IMR-90 (cell line): ENCODE measurements at regions not wholly inside any gene's neighbourhood (a gene's known extent, or its start where the extent isn't known, plus 50 kb on each side); places are given as distances from the start of the nearest gene placed in this dataset.

Source experiments
- ATAC-seq: fragments of 200-7000 bp; cut with Tn5 transposase; 2 replicates; pipeline ENCODE4 v1.9.1; 2020; ENCODE audit warnings: low read depth, mild to moderate bottlenecking, moderate library complexity
- BruUV-seq: library from RNA; stranded (reverse); fragments of 400-500 nt; replicated peaks from 2 replicates; lab custom pipeline; 2021; lab: Mats Ljungman, UMichigan
- CTCF ChIA-PET: fragments of 300-600 bp; formaldehyde crosslinking; extraction: SDS; loops from one replicate; lab custom pipeline; 2021; ENCODE audit warnings: antibody characterized with exemption; lab: Yijun Ruan, JAX
- POLR2A ChIA-PET: fragments of 300-600 bp; sonication (Branson Sonifier 250); formaldehyde crosslinking; loops from one replicate; lab custom pipeline; 2022; ENCODE audit warnings: antibody characterized with exemption; ENCODE audit not compliant: unreplicated experiment; lab: Charles Lee
- DNase-seq: peaks from one replicate; pipeline ENCODE4 v3.0.0; 2013
- H2AFZ ChIP-seq: replicated peaks from 2 replicates; pipeline ENCODE3; 2013; ENCODE audit warnings: low read length, mild to moderate bottlenecking; ENCODE audit not compliant: poor library complexity
- H2AK5ac ChIP-seq: 2 replicates; pipeline ENCODE4 v1.6.1; 2013; ENCODE audit warnings: low read depth, low read length, inconsistent platforms
- H2AK9ac ChIP-seq: replicated peaks from 2 replicates; pipeline ENCODE3; 2013; ENCODE audit warnings: mild to moderate bottlenecking, low read depth, low read length, moderate library complexity; ENCODE audit not compliant: poor library complexity
- H2BK120ac ChIP-seq: 2 replicates; pipeline ENCODE4 v1.6.1; 2013; ENCODE audit warnings: low read depth, low read length, inconsistent platforms
- H2BK15ac ChIP-seq: 3 replicates; pipeline ENCODE4 v1.6.1; 2013; ENCODE audit warnings: low read depth, low read length, inconsistent platforms
- H2BK20ac ChIP-seq: 2 replicates; pipeline ENCODE4 v1.6.1; 2013; ENCODE audit warnings: low read depth, mild to moderate bottlenecking, inconsistent platforms, low read length, moderate library complexity
- H2BK5ac ChIP-seq: 2 replicates; pipeline ENCODE4 v1.6.1; 2013; ENCODE audit warnings: mild to moderate bottlenecking, low read depth, low read length, inconsistent platforms; ENCODE audit not compliant: poor library complexity, severe bottlenecking
- H3K14ac ChIP-seq: replicated peaks from 2 replicates; pipeline ENCODE4 v1.6.1; 2013; ENCODE audit warnings: low read depth, low read length, inconsistent platforms
- H3K18ac ChIP-seq: 2 replicates; pipeline ENCODE4 v1.6.1; 2013; ENCODE audit warnings: low read depth, low read length, control low read depth
- H3K23ac ChIP-seq: 2 replicates; pipeline ENCODE4 v1.6.1; 2013; ENCODE audit warnings: low read depth, low read length, inconsistent platforms
- H3K27ac ChIP-seq: 2 replicates; pipeline ENCODE4 v1.5.1; 2013; ENCODE audit warnings: mild to moderate bottlenecking, control low read depth, low read length; ENCODE audit not compliant: insufficient read depth
- H3K27me3 ChIP-seq: 2 replicates; pipeline ENCODE4 v1.6.1; 2013; ENCODE audit warnings: low read length; ENCODE audit not compliant: control insufficient read depth, insufficient read depth
- H3K36me3 ChIP-seq: 2 replicates; pipeline ENCODE4 v1.6.1; 2013; ENCODE audit warnings: low read length, mixed read lengths; ENCODE audit not compliant: control insufficient read depth, insufficient read depth
- H3K4ac ChIP-seq: 2 replicates; pipeline ENCODE4 v1.6.1; 2013; ENCODE audit warnings: low read depth, low read length, inconsistent platforms
- H3K4me1 ChIP-seq: 2 replicates; pipeline ENCODE4 v1.6.1; 2013; ENCODE audit warnings: low read length, mixed read lengths; ENCODE audit not compliant: control insufficient read depth, insufficient read depth
- H3K4me2 ChIP-seq: 2 replicates; pipeline ENCODE4 v1.6.1; 2013; ENCODE audit warnings: low read depth, mild to moderate bottlenecking, control low read depth, low read length, moderate library complexity
- H3K4me3 ChIP-seq: 2 replicates; pipeline ENCODE4 v1.5.1; 2013; ENCODE audit warnings: low read depth, mild to moderate bottlenecking, control low read depth, low read length, moderate library complexity; ENCODE audit not compliant: insufficient read depth
- H3K56ac ChIP-seq: 2 replicates; pipeline ENCODE4 v1.6.1; 2013; ENCODE audit warnings: low read length, inconsistent platforms; ENCODE audit not compliant: insufficient read depth; ENCODE audit errors: extremely low read depth
- H3K79me1 ChIP-seq, 2 experiments: 2 replicates each; pipeline ENCODE4 v1.6.1; 2013; ENCODE audit warnings: low read length in 2 of 2, inconsistent platforms in 1 of 2, low read depth in 1 of 2
- H3K9ac ChIP-seq: 2 replicates; pipeline ENCODE4 v1.6.1; 2013; ENCODE audit warnings: low read depth, low read length, control low read depth
- H3K9me1 ChIP-seq: 2 replicates; pipeline ENCODE4 v1.6.1; 2013; ENCODE audit warnings: low read length, inconsistent platforms; ENCODE audit not compliant: insufficient read depth
- H3K9me3 ChIP-seq: 2 replicates; pipeline ENCODE4 v1.6.1; 2013; ENCODE audit warnings: low read length; ENCODE audit not compliant: control insufficient read depth, insufficient read depth
- H4K20me1 ChIP-seq: 2 replicates; pipeline ENCODE4 v1.6.1; 2013; ENCODE audit warnings: low read length, inconsistent platforms; ENCODE audit not compliant: insufficient read depth
- H4K5ac ChIP-seq: 2 replicates; pipeline ENCODE4 v1.6.1; 2013; ENCODE audit warnings: mild to moderate bottlenecking, low read depth, low read length, control low read depth
- H4K8ac ChIP-seq, 2 experiments: 2 replicates each; pipeline ENCODE4 v1.6.1; 2013; ENCODE audit warnings: low read depth in 2 of 2, low read length in 2 of 2, control low read depth in 1 of 2, inconsistent platforms in 1 of 2
- H4K91ac ChIP-seq: 2 replicates; pipeline ENCODE4 v1.6.1; 2013; ENCODE audit warnings: low read depth, low read length, inconsistent platforms; ENCODE audit not compliant: insufficient read depth
- MAFK ChIP-seq: IDR thresholded peaks from 2 replicates; pipeline ENCODE4 v1.6.1; 2012; ENCODE audit warnings: low read depth, low read length, improper control_type of control experiment
- NFE2L2 ChIP-seq: fragments of 150-350 bp; IDR thresholded peaks from 2 replicates; pipeline ENCODE4 v1.6.1; 2016; ENCODE audit warnings: low read depth, mild to moderate bottlenecking, low read length
- RFX5 ChIP-seq: IDR thresholded peaks from 2 replicates; pipeline ENCODE4 v1.8.0; 2012; ENCODE audit warnings: low read depth, mild to moderate bottlenecking, low read length, moderate library complexity
- WGBS, 2 experiments: methylation state at CpG; one replicate each; pipeline versions ENCODE4 v1.1.5 to v1.1.7; 2013; ENCODE audit warnings: missing lambda C conversion rate in 2 of 2; ENCODE audit not compliant: insufficient read length in 1 of 2; ENCODE audit errors: extremely low coverage in 2 of 2; 5-methylcytosine and 5-hydroxymethylcytosine counted together
- dilution Hi-C: fragments of 300-500 bp; cut with HindIII; formaldehyde crosslinking; loops from one replicate; pipeline ENCODE4 v1.14.3; 2018; ENCODE audit warnings: low sequenced_read_pairs; ENCODE audit not compliant: unreplicated experiment
- in situ Hi-C: fragments of 300-500 bp; cut with MboI; formaldehyde crosslinking; loops from 3 replicates; pipeline ENCODE4 v1.14.3; 2019; ENCODE audit warnings: low sequenced_read_pairs, inconsistent platforms, mixed read lengths
- intact Hi-C: fragments of 100-400 bp; cut with micrococcal nuclease; formaldehyde crosslinking; loops from 2 replicates; pipeline ENCODE4 v1.10.0; 2022
- TF ChIP-seq, protein P1 (sequence below): fragments of 150-350 bp; IDR thresholded peaks from 2 replicates; pipeline ENCODE4 v1.6.1; 2017; ENCODE audit warnings: mild to moderate bottlenecking, antibody characterized with exemption, low read length, low read depth

DNA sequence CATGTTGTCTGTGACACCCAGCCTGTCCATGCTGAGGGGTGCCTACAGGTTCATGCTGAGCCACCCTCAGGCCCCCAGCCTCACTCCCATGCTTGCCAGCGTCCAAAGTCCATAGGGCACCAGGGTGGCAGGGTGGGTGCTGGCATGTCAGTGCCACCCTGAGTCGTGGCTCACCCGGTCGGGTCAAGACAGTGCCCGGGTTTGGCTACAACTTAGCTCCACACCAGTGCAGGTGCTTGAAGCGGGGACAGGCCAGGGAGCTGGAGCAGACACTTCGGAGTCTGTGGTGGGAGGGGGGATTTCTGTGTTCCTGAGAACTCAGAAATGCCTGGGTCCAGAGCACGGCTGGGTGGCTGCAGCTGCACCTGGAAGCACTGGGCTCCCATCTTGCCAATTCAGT, 579.2 kb upstream of the FAM174A start:
- H3K14ac ChIP-seq, result no peak overlapping the region
- in situ Hi-C loops, result no loop called here
- DNase-seq (no peak), ATAC-seq (no peak)
- H4K20me1 ChIP-seq, result no peaks in the 10 kb centered on the region
- no peak overlapping the region for H4K8ac ChIP-seq
- no peak overlapping the region for H2BK5ac ChIP-seq
- H2BK15ac ChIP-seq, result no peak overlapping the region
- peaks cover 15% of the 10 kb centered on the region for H3K9me3 ChIP-seq
- H2BK120ac ChIP-seq, result no peak overlapping the region
- no peak overlapping the region for H4K91ac ChIP-seq
- WGBS, 2 experiments, result 47% methylated on average over 3 of the region's 8 CpGs; no CpG with 5 or more reads in 1 of the 2 experiments
- no peak overlapping the region for H3K23ac ChIP-seq
- no peaks in the 10 kb centered on the region for H3K36me3 ChIP-seq
- no peaks in the 10 kb centered on the region for H3K27me3 ChIP-seq
- no peak overlapping the region for H2AK5ac ChIP-seq
- intact Hi-C loops, result no loop called here
- no peak overlapping the region for H2AK9ac ChIP-seq
- no peak overlapping the region for H3K56ac ChIP-seq
- no peak overlapping the region for H2AFZ ChIP-seq
- H3K18ac ChIP-seq, result no peak overlapping the region
- TF ChIP-seq MAFK (no peak), NFE2L2 (no peak), RFX5 (no peak)
- TF ChIP-seq, protein P1, sequence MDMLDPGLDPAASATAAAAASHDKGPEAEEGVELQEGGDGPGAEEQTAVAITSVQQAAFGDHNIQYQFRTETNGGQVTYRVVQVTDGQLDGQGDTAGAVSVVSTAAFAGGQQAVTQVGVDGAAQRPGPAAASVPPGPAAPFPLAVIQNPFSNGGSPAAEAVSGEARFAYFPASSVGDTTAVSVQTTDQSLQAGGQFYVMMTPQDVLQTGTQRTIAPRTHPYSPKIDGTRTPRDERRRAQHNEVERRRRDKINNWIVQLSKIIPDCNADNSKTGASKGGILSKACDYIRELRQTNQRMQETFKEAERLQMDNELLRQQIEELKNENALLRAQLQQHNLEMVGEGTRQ, result no peak
- H3K4me2 ChIP-seq, result no peak overlapping the region
- CTCF ChIA-PET, result no interaction called here
- no peak overlapping the region for H4K5ac ChIP-seq
- H3K27ac ChIP-seq, result no peak overlapping the region
- POLR2A ChIA-PET, result no interaction called here
- no peaks in the 10 kb centered on the region for H3K79me1 ChIP-seq
- no peak overlapping the region for H3K4ac ChIP-seq
- no peak overlapping the region for H3K9ac ChIP-seq
- H2BK20ac ChIP-seq, result no peak overlapping the region
- H3K4me1 ChIP-seq, result no peaks in the 10 kb centered on the region
- H3K9me1 ChIP-seq, result no peaks in the 10 kb centered on the region
- H3K4me3 ChIP-seq, result no peak overlapping the region
- dilution Hi-C loops, result no loop called here
- no TSS peak for BruUV-seq
